K562 (cell line): ENCODE measurements at regions not wholly inside any gene's neighbourhood (a gene's known extent, or its start where the extent isn't known, plus 50 kb on each side); places are given as distances from the start of the nearest gene placed in this dataset.

Experiments
- ATAC-seq: fragments of 200-7000 bp; cut with Tn5 transposase; 3 replicates; pipeline ENCODE4 v1.9.1; 2020; ENCODE audit warnings: moderate library complexity
- BruUV-seq: library from RNA; stranded (reverse); fragments of 400-500 nt; replicated peaks from 2 replicates; lab custom pipeline; 2021; lab: Mats Ljungman, UMichigan
- CTCF ChIA-PET: fragments of 300-600 bp; formaldehyde crosslinking; extraction: SDS; loops from one replicate; lab custom pipeline; 2021; ENCODE audit warnings: low intra/inter-chr PET ratio; lab: Yijun Ruan, JAX
- POLR2A ChIA-PET: fragments of 300-600, 350-650 bp; sonication (Branson Sonifier 250); formaldehyde crosslinking; extraction: SDS; loops from one replicate; lab custom pipeline; 2021; ENCODE audit warnings: antibody characterized with exemption, inconsistent platforms; lab: Yijun Ruan, JAX
- DNase-seq, 4 experiments: peaks; one replicate each; pipeline versions ENCODE4 v3.0.0 to v3.0.0-alpha.2; 2011 to 2018; ENCODE audit warnings: low spot score in 3 of 4, mixed read lengths in 3 of 4; ENCODE audit errors: extremely low read depth in 1 of 4
- FAIRE-seq: peaks from 2 replicates; lab custom pipeline; 2011; peaks lifted over from hg19 to GRCh38; lab: Jason Lieb, UNC
- H2AFZ ChIP-seq: 2 replicates; pipeline ENCODE4 v1.6.0; 2011; ENCODE audit warnings: low read depth, low read length, control low read depth, inconsistent platforms
- H3K27ac ChIP-seq: fragments of 200-600 bp; 3 replicates; pipeline ENCODE4 v1.8.0; 2011; ENCODE audit warnings: low read depth, mild to moderate bottlenecking, control low read depth, inconsistent platforms, low read length, moderate library complexity, mixed read lengths; ENCODE audit errors: extremely low read depth
- H3K27me3 ChIP-seq, 2 experiments: fragments of 300-600 bp in 1 of 2; 2 replicates in 1 of 2; 3 replicates in 1 of 2; pipeline versions ENCODE4 v1.6.0 to v1.8.0; 2011; ENCODE audit warnings: inconsistent platforms in 2 of 2, low read length in 2 of 2, mild to moderate bottlenecking in 1 of 2, mixed read lengths in 1 of 2, moderate library complexity in 1 of 2; ENCODE audit not compliant: control insufficient read depth in 2 of 2, insufficient read depth in 2 of 2
- H3K36me3 ChIP-seq: fragments of 300-600 bp; 3 replicates; pipeline ENCODE4 v1.8.0; 2011; ENCODE audit warnings: mild to moderate bottlenecking, low read length, inconsistent platforms; ENCODE audit not compliant: control insufficient read depth, insufficient read depth
- H3K4me1 ChIP-seq, 2 experiments: fragments of 200-600 bp in 1 of 2; replicated peaks in 1 of 2; 2 replicates in 1 of 2; 3 replicates in 1 of 2; pipeline versions ENCODE4 v1.5.1 to v1.8.0; 2011; ENCODE audit warnings: inconsistent platforms in 2 of 2, low read length in 2 of 2, mild to moderate bottlenecking in 1 of 2, mixed read lengths in 1 of 2, moderate library complexity in 1 of 2; ENCODE audit not compliant: control insufficient read depth in 2 of 2, insufficient read depth in 2 of 2
- H3K4me2 ChIP-seq: 2 replicates; pipeline ENCODE4 v1.6.1; 2011; ENCODE audit warnings: low read length, control low read depth, inconsistent platforms, mixed read lengths; ENCODE audit not compliant: insufficient read depth
- H3K4me3 ChIP-seq: fragments of 200-600 bp; sonication (generic), shearing (Covaris generic); 2 replicates; pipeline ENCODE4 v1.5.1; 2016; ENCODE audit warnings: control low read depth, inconsistent platforms
- H3K79me2 ChIP-seq: fragments of 200-600 bp; 3 replicates; pipeline ENCODE4 v1.8.0; 2011; ENCODE audit warnings: low read length, inconsistent platforms; ENCODE audit not compliant: control insufficient read depth, insufficient read depth
- H3K9ac ChIP-seq, 2 experiments: 2 replicates each; pipeline versions ENCODE4 v1.6.0 to v1.6.1; 2011; ENCODE audit warnings: low read depth in 2 of 2, low read length in 2 of 2, control low read depth in 1 of 2, inconsistent platforms in 1 of 2, mild to moderate bottlenecking in 1 of 2, mixed read lengths in 1 of 2; ENCODE audit not compliant: insufficient read depth in 1 of 2
- H3K9me1 ChIP-seq: one replicate; pipeline ENCODE4 v1.6.0; 2011; ENCODE audit warnings: inconsistent platforms, mild to moderate bottlenecking, low read length, moderate library complexity; ENCODE audit not compliant: control insufficient read depth, insufficient read depth
- H3K9me3 ChIP-seq: replicated peaks from 2 replicates; pipeline ENCODE4 v1.5.1; 2011; ENCODE audit warnings: low read depth, low read length, inconsistent platforms; ENCODE audit not compliant: control insufficient read depth, insufficient read depth
- H4K20me1 ChIP-seq: replicated peaks from 2 replicates; pipeline ENCODE4 v1.6.1; 2011; ENCODE audit warnings: low read length, inconsistent platforms, mixed read lengths; ENCODE audit not compliant: control insufficient read depth, insufficient read depth
- BCL6 ChIP-seq: fragments of 250-450 bp; sonication (Bioruptor Pico); IDR thresholded peaks from 2 replicates; pipeline ENCODE4 v1.4.0; 2020
- DIDO1 ChIP-seq: fragments of 450-650 bp; IDR thresholded peaks from 2 replicates; pipeline ENCODE4 v1.6.1; 2016; ENCODE audit warnings: low read depth, missing biosample characterization, missing genetic modification characterization
- HOMEZ ChIP-seq: fragments of 250-450 bp; sonication (Bioruptor Pico); IDR thresholded peaks from 2 replicates; pipeline ENCODE4 v1.4.0; 2020; ENCODE audit warnings: mild to moderate bottlenecking, moderate library complexity
- MEF2D ChIP-seq: conservative IDR thresholded peaks from 2 replicates; pipeline ENCODE4 v1.6.1; 2016; ENCODE audit warnings: low read depth, missing genetic modification characterization, missing compliant biosample characterization
- NFE2L1 ChIP-seq: fragments of 450-650 bp; IDR thresholded peaks from 2 replicates; pipeline ENCODE4 v1.6.1; 2016; ENCODE audit warnings: missing genetic modification characterization, low read depth, mild to moderate bottlenecking, missing compliant biosample characterization, moderate library complexity, borderline replicate concordance
- SPI1 ChIP-seq: IDR thresholded peaks from 2 replicates; pipeline ENCODE4 v1.6.1; 2011; ENCODE audit warnings: low read depth, low read length, control low read depth, borderline replicate concordance
- ZNF12 ChIP-seq: sonication (generic); formaldehyde crosslinking; IDR thresholded peaks from 2 replicates; pipeline ENCODE4 v1.4.0; 2020; ENCODE audit warnings: mild to moderate bottlenecking, missing genetic modification reagents
- ZNF79 ChIP-seq: fragments of 250-450 bp; sonication (Bioruptor Pico); IDR thresholded peaks from 2 replicates; pipeline ENCODE4 v1.4.0; 2020; ENCODE audit warnings: low read depth, mild to moderate bottlenecking, moderate library complexity
- whole genome bisulfite sequencing: fragments of 100-300 bp; shearing (Covaris generic); methylation state at CpG from one replicate; pipeline ENCODE4 v1.1.6; 2016; ENCODE audit warnings: low coverage, mixed read lengths; ENCODE audit not compliant: insufficient coverage; ENCODE audit errors: missing lambda C conversion rate; 5-methylcytosine and 5-hydroxymethylcytosine counted together
- in situ Hi-C: fragments of 300-500 bp; cut with MboI; formaldehyde crosslinking; loops from 4 replicates; pipeline ENCODE4 v1.15.0; 2018; ENCODE audit warnings: inconsistent platforms, mixed read lengths
- intact Hi-C: fragments of 100-400 bp; cut with micrococcal nuclease; formaldehyde crosslinking; loops from 2 replicates; pipeline ENCODE4 v1.14.2; 2022

- peaks cover 37 to 69% of the 10 kb centered on the region in 2 experiments for H3K27me3 ChIP-seq
- no peak overlapping the region for H3K9ac ChIP-seq
- intact Hi-C loops (no loop called here), in situ Hi-C loops (no loop called here)
- H3K9me1 ChIP-seq, result no peaks in the 10 kb centered on the region
- BruUV-seq, result no TSS peak
- WGBS, result 2% methylated on average over 19 of the region's 19 CpGs
- no peak for DNase-seq
- H4K20me1 ChIP-seq, result 0 out of 2 replicates have a peak, but pooled peaks cover 4% of the 10 kb centered on the region
- no peaks in the 10 kb centered on the region for H3K9me3 ChIP-seq
- no peak overlapping the region for H3K27ac ChIP-seq
- FAIRE-seq, result no peak
- no peak overlapping the region for H3K4me3 ChIP-seq
- no peak overlapping the region for H3K4me2 ChIP-seq
- TF ChIP-seq HOMEZ (CRISPR knock-in tag) (no peak), MEF2D (tag) (no peak), ZNF12 (CRISPR knock-in tag) (no peak), ZNF79 (CRISPR knock-in tag) (no peak), BCL6 (CRISPR knock-in tag) (no peak), NFE2L1 (tag) (no peak), DIDO1 (no peak), SPI1 (no peak)
- no peaks in the 10 kb centered on the region for H3K79me2 ChIP-seq
- ChIA-PET POLR2A (interaction anchor here (0.6 kb wide), 1 partner anchor 676 kb away, joined by 4 read pairs; the partner anchor contains the start of gene GSE1), CTCF (no interaction called here)
- ATAC-seq, result no peak
- no peaks in the 10 kb centered on the region for H3K36me3 ChIP-seq
- no peaks in the 10 kb centered on the region for H3K4me1 ChIP-seq
- H2AFZ ChIP-seq, result no peak overlapping the region
These were observed 221.5 kb upstream of the FOXF1 start for GRCh38 chr16:86288716-86289294.
